Stimulated activated CD8-positive, alpha-beta memory T cell treated with anti-CD3 and anti-CD28 coated beads, Interleukin-15, amount 100 ng/mL, for 48 hours (primary cell): ENCODE measurements at regions not wholly inside any gene's neighbourhood (a gene's known extent, or its start where the extent isn't known, plus 50 kb on each side); places are given as distances from the start of the nearest gene placed in this dataset.
"Not testable (repeated sequence)": the region's sequence is repeated elsewhere in the genome, so short reads cannot be mapped to it uniquely, and the experiment has no call there.

Experiments
- DNase-seq, 2 donors: peaks; one replicate each; pipeline ENCODE4 v3.0.0-alpha.2; 2020; ENCODE audit warnings: low read depth in 2 of 2

DNA sequence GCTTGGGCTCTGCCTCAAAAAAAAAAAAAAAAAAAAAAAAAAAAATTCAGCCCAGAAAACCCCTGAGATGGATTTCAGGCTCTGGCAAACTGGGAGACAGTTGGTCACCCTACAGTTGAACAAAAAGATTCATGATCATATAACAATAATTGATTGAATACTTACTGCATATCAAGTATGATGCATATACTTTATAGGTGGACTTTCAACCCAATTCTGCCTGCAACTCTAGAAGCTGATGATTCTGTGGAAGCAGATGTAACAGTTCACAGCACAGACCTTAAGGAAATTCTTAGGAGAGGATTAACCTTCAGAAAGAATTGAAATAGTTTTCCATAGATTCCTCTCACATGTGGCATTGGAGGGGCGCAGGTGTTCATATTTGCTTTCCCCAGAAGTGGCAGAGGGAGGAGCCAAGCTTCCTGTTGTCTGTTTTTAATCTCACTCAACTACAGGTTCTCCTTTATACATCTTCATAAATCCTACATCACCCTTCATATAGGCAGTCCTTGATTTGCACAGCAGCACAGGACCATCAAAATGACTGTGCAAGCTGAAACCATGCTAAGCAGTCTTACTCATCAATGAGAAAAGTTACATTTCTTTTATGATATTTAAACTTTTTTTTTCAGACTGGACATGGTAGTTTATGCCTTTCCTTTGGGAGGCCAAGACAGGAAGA lies 149.4 kb upstream of the KLF3 start:
- DNase-seq = no peak

DNA sequence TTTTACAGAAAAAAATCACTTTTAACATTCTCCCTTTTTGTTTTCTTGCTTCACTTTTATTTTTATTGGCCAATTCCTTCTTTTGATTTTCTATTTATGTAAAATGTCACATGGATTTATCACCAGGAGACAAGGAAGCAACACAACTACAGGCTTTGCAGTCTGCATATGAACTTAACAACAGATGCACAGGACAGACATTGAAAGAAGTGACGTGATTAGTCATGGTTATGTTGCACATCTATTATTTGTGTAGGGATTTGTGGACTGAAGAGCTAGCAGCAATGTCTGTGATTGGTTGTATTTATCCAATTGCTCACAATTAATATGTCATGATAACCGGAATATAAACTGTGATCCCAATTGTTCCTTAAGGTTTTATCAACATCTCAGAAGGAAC lies 147.8 kb upstream of the KLF3 start:
- no peak for DNase-seq

DNA sequence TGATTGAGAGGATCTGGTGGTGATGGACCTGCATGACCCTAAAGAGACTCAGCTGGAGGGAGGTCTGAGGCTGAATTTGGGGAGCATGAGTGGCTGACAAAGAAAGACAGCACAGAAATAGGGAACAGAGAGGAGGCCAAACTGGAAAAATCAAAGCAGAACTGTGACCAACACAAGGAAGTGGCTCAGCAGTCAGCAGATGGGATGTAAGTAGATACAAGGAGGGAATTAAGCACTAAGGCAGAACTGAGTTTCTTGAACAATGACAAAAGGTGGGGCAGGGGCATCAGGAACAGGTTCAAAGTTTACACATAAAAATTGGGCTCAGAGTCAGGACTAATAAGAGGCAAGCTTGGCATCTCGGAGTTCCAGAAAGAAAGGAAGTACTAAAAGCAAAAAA lies 144.3 kb upstream of the KLF3 start:
- DNase-seq = no peak

DNA sequence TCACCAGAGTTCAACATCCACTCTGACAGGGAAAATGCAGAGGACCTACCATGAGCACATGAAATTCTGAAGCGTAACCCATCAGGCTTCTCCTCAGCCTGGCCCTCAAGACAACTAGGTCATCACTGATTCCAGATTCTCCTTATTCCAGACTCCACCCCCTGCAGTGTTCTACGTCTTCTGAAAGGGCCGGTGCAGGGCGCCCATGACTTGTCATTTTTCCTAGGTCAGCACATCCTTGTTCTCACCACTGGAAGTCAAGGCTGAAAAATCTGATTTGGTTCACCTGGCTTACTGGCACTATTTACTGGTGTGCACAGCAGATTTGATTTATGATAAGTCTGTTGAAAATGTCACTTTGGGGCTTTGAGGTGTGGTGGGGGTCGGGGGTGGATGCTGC lies 140.9 kb upstream of the KLF3 start:
- DNase-seq = no peak

DNA sequence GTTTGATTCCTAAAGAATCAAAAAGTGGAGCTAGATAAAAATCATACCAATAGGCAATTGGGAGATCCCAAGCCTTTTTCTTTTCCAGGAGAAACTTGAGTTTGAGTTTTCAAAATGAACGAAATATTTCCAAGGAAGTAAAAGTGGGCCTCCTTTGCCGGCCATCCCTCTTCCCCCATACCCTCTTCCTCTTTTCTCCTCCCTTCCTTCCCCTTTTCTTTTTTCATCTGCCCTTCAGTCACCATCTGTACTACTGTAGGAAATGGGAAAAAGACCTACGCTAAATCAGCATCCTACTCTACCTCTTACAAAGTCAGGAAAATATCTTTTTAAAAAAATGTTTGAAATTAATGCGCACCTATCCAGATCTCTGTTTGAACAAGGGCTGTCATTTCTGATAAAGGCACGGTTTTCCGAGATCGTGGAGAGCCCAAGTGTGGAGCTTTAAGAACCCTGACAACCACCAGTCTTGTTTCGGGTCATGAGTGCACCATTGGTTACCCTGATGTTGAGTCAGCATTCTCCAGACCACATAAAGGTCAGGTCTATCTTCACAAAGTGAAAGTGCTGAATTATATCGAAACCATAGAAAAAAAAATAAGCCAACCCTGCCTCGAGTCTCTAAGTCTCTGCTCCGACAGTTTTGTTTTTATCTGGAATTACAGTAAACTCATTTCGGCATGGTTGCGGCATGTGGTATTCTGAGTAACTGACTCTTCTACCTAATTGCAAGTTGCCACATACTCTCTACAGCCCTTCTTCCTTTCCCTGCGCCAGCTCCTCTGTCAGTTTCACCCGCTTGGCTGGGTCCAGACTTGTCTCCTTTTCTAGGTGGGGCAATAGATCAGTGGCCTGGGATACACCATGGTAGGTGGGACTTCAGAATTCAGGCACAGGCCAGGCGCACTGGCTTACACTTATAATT lies 140.2 kb upstream of the KLF3 start:
- DNase-seq = peak; percentile 16 to 46

DNA sequence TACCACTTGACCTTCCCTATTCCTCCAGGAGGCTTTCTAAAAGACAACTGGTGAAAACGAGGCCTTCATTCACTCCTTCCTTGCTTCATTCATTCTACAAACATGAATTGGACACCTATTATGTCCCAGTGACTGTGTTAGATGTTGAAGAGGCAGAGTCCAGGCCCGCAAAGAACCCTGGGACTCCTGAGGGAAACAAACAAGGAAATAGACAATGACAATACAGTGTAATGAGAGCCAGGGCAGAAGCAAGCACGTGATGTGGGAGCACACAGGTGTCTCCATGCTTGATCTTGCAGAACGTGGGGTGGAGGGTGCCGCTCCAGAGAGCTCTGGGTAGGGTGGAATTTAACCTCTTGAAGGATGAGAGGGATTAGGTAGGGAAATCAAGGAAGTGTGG lies 137.6 kb upstream of the KLF3 start:
- DNase-seq = no peak

DNA sequence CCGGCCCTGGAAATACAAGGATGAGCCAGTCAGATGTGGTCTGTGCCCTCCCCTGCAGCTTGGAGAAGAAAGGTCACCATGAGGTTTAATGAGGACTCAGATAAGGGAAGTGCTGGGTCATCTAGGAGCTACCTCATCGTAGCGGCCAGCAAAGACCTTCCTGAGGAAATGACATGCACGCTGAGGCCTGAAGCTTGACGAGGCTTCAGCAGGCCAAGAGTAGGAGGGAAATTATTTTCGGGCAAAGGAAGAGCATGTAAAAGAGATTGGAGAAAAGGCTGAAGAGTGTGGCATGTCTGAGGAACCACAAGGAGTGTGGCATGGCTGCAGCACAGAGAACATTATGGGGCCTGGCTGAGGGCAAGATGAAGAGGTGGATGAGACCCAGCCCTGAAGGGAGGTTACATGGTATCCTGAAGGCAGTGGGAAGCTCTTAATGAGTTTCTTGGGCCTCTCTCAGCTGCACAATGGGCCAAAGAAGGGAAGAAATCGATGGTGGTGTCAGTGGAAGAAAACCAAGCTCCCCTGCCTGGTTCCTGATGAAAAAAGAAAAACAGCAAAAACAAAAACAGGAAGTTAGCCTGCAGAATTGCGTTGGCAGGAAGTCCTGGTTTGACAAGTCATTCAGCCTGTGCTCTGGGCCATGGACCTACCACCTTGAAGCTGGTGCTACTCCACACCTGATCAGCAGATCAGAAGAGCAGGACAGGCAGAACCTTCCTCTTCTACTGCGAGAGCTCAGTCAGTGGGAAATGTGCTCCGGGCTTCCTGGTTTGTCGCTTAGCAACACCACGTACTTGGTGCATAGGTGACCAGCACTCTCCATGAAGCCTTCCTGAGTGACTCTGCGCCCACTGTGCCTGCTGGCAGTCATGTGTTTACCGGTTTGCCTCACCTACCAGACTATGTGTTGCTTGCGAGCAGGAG lies 134.5 kb upstream of the KLF3 start:
- peak; percentile 21 to 38 for DNase-seq

DNA sequence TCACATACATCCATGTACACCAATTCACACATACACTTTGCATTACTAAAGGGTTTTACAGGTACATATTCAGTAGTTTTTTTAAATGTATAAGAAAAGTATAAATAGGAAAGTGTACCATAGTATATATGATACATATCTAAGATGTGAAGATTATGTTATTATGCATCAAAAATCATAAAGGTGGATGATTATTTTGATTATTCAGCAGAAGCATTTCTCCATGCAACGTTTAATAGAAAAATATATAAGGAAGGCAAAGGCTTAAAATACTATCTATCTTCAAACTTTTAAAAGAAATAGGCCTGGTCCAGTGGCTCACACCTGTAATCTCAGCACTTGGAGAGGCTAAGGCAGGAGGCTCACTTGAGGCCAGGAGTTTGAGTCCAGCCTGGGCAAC lies 133.5 kb upstream of the KLF3 start:
- no peak for DNase-seq

DNA sequence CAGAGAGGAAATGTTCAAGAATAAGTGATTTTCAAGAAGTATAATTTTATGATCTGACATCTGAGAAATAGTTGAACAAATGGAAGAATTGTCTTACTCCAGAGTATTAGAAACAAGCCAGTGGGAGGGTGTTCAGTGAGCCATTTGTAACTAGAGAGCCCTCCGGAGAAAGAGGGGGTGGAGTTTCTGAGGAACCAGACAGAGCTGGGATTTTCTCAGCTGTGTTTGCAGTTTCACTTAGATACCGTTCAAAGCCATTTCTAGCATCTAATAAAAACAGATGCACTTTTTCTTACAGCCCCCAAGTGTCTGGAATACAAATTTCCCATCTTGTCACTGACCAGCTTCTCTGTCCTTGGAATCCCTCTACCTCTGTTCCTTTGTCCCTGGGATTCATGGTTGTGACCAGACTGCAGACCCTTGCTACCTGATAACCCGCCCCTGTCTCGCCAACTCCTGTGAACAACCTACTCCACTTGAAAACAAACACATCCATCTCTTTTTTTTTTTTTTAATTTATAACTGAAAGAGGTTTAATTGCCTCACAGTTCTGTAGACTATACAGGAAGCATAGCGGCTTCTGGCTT lies 132.8 kb upstream of the KLF3 start:
- no peak for DNase-seq

DNA sequence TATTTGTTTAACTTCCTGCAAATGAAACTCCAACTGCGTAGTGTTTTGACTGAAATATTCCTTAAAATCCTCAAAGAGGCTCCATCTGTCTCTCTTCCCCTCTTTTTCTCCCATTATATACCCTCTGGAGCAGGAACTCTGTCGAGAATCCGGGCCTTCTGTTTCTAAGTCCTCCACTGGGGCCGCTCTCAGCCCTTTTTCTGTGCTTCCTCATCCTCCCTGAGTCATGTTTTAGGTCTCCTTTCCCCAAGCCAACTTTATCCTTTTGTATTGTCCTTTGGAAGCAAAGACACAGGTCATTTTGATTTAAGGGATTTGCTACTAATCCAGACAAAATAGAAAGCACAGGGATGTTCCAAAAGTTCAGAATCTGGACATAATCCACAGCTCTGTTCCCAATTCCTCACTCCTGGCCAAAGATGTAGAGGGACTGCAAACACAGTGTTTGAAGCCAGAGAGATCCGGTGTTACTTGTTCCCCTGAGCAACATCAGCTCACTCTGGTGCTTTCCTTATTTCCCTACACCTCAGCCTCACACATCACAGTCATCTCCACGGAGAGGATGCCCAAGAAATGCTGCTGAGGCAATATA lies 131.0 kb upstream of the KLF3 start:
- no peak for DNase-seq

DNA sequence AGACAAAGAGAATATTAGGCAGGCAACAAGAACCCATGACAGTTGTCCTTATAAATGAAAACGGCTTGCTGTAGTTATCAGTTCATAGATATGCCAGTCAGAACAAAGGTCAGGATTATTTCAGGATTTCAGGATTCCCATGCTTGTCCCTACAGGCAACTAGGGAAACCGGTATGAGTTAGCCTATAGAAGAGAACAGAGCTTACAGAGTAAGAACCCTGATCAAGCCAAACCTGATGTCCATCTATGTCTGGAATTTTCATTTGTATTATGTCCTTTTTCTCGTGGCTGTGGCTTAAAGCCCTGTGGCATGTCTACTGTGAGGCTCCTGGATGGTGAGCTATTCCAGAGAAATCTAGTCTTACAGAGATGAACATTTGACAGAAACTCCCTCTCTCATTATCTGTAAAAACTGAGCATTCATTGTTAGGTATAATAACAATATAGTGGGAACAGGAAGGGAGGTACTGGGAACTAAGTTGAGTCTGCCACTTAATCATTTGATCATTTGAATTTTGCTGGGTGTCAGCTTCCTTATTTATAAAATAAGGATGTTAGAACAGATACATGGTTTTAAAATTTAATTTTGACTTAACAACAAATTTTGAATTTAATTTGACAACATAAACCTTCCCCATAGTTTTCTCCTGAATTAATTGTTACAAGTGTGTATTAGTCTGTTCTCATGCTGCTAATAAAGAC lies 129.5 kb upstream of the KLF3 start:
- no peak for DNase-seq

DNA sequence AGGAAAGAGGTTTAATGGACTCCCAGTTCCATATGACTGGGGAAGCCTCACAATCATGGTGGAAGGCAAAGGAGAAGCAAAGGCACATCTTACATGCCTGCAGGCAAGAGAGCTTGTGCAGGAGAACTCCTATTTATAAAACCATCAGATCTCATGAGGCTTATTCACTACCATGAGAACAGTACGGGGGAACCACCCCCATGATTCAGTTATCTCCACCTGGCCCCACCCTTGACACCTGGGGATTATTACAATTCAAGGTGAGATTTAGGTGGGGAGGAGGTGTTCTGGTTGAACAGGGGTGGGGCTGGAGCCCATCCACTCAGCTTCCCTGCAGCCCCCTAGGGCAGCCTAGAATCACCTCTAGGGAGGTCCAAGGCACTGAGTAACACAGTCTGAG lies 128.9 kb upstream of the KLF3 start:
- not testable (repeated sequence) for DNase-seq

DNA sequence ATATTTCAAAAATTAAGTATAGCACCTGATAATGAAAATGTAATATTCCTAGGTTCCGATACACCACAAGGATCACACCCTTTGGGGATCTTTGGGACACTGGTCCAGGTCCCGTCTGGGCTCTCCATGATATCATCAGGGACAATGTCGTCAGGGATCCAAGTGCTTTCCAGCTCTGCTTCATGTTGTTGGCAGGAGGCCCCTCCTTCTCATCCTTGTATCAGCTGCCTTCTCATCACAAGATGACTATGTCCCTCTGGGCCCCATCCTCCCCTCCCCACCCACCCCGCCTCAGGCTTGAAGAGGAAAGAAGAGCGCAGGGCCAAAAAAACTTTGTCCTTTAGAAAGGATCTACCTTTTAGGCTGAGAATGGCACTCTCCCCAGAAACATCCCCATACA lies 128.3 kb upstream of the KLF3 start:
- DNase-seq = no peak

DNA sequence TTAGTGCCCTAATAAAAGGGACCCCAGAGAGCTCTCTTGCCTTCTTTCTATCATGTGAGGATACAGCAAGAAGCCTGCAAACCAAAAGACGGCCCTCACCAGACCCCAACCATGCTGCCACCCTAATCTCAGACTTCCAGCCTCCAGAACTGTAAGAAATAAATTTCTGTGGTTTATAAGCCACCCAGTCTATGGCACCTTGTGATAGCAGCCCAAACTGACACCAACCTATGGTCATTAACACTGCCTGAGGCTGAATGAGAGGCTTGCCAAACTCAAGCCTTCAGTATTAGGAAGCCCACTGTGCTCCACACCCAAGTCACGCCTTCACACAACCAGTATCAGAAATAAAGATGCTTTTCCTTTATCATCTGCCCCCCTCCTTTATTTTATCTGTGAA lies 127.3 kb upstream of the KLF3 start:
- no peak for DNase-seq

DNA sequence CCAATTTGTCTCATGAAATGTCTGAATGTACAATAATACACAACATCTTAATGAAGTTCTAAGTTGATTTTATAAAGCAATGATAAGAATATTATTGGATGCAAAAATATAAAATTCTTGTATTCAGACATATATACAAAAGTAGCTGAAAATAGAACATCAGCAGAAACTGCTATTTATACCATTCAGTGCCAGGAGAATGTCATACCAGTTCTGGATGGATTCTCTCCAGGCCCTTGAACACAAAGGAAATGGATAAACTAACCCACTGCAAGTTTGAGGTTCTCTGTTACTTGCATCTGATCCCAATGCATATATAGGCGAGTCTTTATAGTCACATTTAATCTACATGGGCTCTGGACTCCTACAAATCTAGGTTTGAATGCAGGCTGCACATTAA lies 126.3 kb upstream of the KLF3 start:
- DNase-seq = no peak

DNA sequence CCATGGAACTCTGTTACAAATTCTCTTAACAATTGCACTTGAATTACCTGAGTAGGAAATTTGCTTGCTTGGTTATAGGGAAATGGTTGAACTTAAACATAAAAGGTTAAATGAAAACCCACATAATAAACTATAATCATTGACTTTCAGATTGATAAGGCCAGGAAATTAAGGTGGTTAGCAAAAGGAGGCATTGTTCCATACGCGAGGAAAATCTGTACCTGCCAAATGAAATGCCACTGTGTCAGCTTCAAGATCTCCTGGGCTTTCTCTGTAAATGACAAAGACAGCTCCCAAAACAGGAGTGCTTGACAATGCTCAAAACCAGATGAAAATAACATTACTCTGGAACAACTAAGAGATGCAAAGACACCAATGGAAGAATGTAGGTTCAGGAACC lies 125.5 kb upstream of the KLF3 start:
- no peak for DNase-seq

DNA sequence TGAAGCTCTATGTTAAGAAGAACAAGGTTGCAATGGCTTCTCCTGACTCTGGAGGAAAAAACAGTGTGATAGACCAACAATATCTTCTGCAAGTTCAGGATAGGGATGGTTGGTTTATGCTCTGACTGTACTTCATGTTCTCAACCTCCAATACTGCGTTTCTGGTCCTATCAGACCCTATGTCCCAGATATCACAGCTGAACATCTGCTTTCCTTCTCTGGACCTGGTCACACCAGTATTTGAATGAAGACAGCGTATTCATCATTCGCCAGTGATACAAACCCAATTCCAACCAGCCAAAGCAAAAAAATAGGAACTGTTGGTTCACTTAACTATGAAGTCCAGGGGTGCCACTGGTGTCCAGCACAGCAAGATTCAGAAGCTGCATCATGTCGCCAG lies 124.5 kb upstream of the KLF3 start:
- no peak for DNase-seq

DNA sequence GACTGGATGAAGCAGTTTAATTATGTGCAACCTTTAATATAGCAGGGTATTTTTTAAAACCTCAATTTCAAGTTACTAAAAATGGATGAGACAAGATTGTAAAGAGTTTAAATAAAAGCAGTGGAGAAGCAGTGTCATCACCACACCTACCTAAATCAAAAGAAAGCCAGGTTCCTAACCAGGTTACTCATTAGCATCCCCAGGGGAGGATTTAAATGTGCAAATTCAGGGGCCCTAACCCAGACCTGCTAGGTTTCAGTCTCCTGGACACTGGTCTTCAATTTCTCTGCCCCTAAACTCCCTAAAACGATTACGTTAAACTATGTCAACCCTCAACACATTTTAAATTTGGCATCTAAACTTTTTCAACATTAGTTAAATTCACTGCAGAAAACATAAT lies 116.9 kb upstream of the KLF3 start:
- no peak for DNase-seq

DNA sequence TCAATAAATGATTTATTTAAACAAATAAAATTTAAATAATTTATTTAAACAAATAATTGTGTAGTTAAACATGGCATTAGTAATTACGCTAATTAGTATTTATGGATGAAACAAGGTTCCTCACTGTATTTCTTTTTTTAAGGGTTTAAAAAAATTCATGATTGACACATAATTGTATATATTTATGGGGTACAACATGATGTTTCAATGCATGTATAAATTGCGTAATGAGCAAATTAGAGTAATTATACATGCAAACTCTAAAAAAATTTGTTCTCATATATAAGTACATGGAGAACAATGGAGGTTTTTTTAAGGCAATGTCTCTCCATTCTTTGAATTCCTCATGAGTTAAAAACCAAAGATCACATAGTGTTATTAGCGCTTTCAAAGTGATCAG lies 115.7 kb upstream of the KLF3 start:
- DNase-seq = no peak

DNA sequence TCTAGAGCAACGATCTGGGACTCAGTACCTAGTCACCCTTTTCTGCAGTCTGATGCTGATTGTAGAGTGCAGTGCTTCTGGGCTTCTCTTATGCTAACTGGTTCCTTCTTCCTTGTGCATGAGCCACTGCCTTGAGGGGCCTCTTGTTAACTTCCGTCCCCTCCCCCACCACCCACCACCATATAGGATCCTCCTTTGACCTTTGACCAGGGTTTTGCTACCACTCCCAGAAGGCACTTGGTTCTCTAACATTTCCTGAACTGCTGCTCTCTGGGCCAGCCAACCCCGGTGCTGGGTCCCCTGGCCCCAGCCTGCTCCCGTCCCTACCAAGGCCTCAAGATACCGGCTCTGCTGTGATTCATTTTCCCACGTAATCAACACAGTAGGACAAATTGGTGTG lies 104.6 kb upstream of the KLF3 start:
- no peak for DNase-seq

DNA sequence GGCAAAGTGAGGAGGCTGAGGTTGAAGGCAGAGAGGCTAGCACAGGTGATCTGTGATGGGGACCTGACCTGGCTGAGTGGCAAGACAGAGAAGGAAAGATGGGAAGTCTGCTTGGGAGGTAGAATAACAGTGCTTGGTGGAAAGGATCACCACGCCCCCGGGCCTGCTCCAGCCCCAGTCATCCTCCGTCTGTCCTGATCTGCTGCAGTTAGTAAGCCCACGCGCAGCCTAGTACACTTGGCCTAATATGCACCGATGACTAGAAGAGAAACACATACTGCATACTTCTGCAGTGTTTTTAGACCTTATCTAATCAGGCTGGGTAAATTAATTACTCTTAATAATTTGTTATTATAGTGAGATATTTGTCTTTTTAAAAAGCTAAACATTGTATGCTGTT lies 103.7 kb upstream of the KLF3 start:
- DNase-seq = no peak
